Natural killer cell (primary cell): ENCODE measurements at regions not wholly inside any gene's neighbourhood (a gene's known extent, or its start where the extent isn't known, plus 50 kb on each side); places are given as distances from the start of the nearest gene placed in this dataset.

Source experiments
- ATAC-seq, 3 donors: fragments of 150-1000 bp in 2 of 3; fragments of 200-7000 bp in 1 of 3; cut with Tn5 transposase; 1 replicate in 1 of 3; 2 replicates in 2 of 3; pipeline ENCODE4 v1.10.0; 2021; ENCODE audit warnings: mild to moderate bottlenecking in 2 of 3, moderate library complexity in 2 of 3
- DNase-seq, 2 donors: peaks; one replicate each; pipeline versions ENCODE4 v3.0.0 to v3.0.0-alpha.2; 2013 to 2021; ENCODE audit warnings: mixed read lengths in 1 of 2
- H3K27ac ChIP-seq: one replicate; pipeline ENCODE4 v1.5.1; 2013; ENCODE audit warnings: mild to moderate bottlenecking, low read length
- H3K27me3 ChIP-seq: one replicate; pipeline ENCODE4 v1.6.1; 2013; ENCODE audit warnings: low read length; ENCODE audit not compliant: control insufficient read depth, insufficient read depth
- H3K36me3 ChIP-seq: one replicate; pipeline ENCODE4 v1.6.1; 2013; ENCODE audit warnings: low read length; ENCODE audit not compliant: control insufficient read depth, insufficient read depth
- H3K4me1 ChIP-seq: one replicate; pipeline ENCODE4 v1.6.1; 2013; ENCODE audit warnings: low read length; ENCODE audit not compliant: control insufficient read depth, insufficient read depth
- H3K4me3 ChIP-seq: one replicate; pipeline ENCODE4 v1.5.1; 2013; ENCODE audit warnings: low read length
- H3K9me3 ChIP-seq: one replicate; pipeline ENCODE4 v1.6.1; 2013; ENCODE audit warnings: low read length; ENCODE audit not compliant: control insufficient read depth, insufficient read depth
- H3K27ac Mint-ChIP-seq, 2 donors: one replicate each; pipeline ENCODE4 v1.8.0; 2022; ENCODE audit warnings: mild to moderate bottlenecking in 2 of 2, mixed read lengths in 2 of 2, moderate library complexity in 1 of 2
- H3K27me3 Mint-ChIP-seq, 2 donors: one replicate each; pipeline ENCODE4 v1.8.0; 2022; ENCODE audit warnings: low read depth in 2 of 2, mixed read lengths in 2 of 2
- H3K36me3 Mint-ChIP-seq: one replicate; pipeline ENCODE4 v1.8.0; 2022; ENCODE audit warnings: mixed read lengths
- H3K4me1 Mint-ChIP-seq, 2 donors: one replicate each; pipeline ENCODE4 v1.8.0; 2022; ENCODE audit warnings: mixed read lengths in 2 of 2
- H3K4me3 Mint-ChIP-seq: one replicate; pipeline ENCODE4 v1.8.0; 2022; ENCODE audit warnings: mild to moderate bottlenecking, moderate library complexity, mixed read lengths
- H3K9me3 Mint-ChIP-seq, 2 donors: one replicate each; pipeline ENCODE4 v1.8.0; 2022; ENCODE audit warnings: mixed read lengths in 2 of 2
- CTCF ChIP-seq: fragments of 200-600 bp; IDR thresholded peaks from one replicate; pipeline ENCODE4 v1.8.0; 2022; ENCODE audit warnings: antibody characterized with exemption
- WGBS: methylation state at CpG from one replicate; pipeline ENCODE4 v1.1.7; 2013; ENCODE audit warnings: missing lambda C conversion rate; ENCODE audit not compliant: insufficient coverage; 5-methylcytosine and 5-hydroxymethylcytosine counted together
- intact Hi-C: fragments of 100-400 bp; cut with micrococcal nuclease; formaldehyde crosslinking; loops from one replicate; pipeline ENCODE4 v1.14.2; 2022

GRCh38 chr11:130613396-130613795 is 165.0 kb downstream of the ADAMTS15 start:
- H3K9me3 Mint-ChIP-seq = no peaks in the 10 kb centered on the region
- WGBS = 94% methylated on average over 3 of the region's 4 CpGs

GRCh38 chr11:130614591-130614990 is 166.1 kb downstream of the ADAMTS15 start:
- H3K4me1 Mint-ChIP-seq = no peaks in the 10 kb centered on the region
- H3K27me3 Mint-ChIP-seq = peaks cover 0 to 3% of the 10 kb centered on the region in 2 donors
- WGBS = 76% methylated on average over 3 of the region's 3 CpGs
- Histone ChIP-seq H3K4me3 (no peak overlapping the region), H3K27ac (no peak overlapping the region), H3K9me3 (no peaks in the 10 kb centered on the region), H3K36me3 (no peaks in the 10 kb centered on the region), H3K27me3 (no peaks in the 10 kb centered on the region), H3K4me1 (no peaks in the 10 kb centered on the region)
- no peaks in the 10 kb centered on the region for H3K9me3 Mint-ChIP-seq
- no peaks in the 10 kb centered on the region for H3K36me3 Mint-ChIP-seq
- no peak overlapping the region for H3K4me3 Mint-ChIP-seq
- no peak for ATAC-seq
- no peak overlapping the region for H3K27ac Mint-ChIP-seq
- TF ChIP-seq CTCF = no peak
- intact Hi-C loops = no loop called here
- DNase-seq = no peak

More at GRCh38 chr11:130613396-130613795, 165.0 kb downstream of the ADAMTS15 start:
- no peak overlapping the region for H3K4me3 Mint-ChIP-seq
- H3K36me3 Mint-ChIP-seq = no peaks in the 10 kb centered on the region
- Histone ChIP-seq H3K9me3 (no peaks in the 10 kb centered on the region), H3K27ac (no peak overlapping the region), H3K27me3 (no peaks in the 10 kb centered on the region), H3K4me3 (no peak overlapping the region), H3K4me1 (no peaks in the 10 kb centered on the region), H3K36me3 (no peaks in the 10 kb centered on the region)
- intact Hi-C loops = no loop called here
- H3K27ac Mint-ChIP-seq = no peak overlapping the region
- TF ChIP-seq CTCF = no peak
- ATAC-seq (no peak), DNase-seq (no peak)
- H3K27me3 Mint-ChIP-seq = no peaks in the 10 kb centered on the region
- no peaks in the 10 kb centered on the region for H3K4me1 Mint-ChIP-seq

GRCh38 chr11:130615561-130615960 is 167.1 kb downstream of the ADAMTS15 start:
- Histone ChIP-seq H3K9me3 (no peaks in the 10 kb centered on the region), H3K27ac (no peak overlapping the region), H3K4me1 (no peaks in the 10 kb centered on the region), H3K4me3 (no peak overlapping the region), H3K27me3 (no peaks in the 10 kb centered on the region), H3K36me3 (no peaks in the 10 kb centered on the region)
- intact Hi-C loops = no loop called here
- no peaks in the 10 kb centered on the region for H3K9me3 Mint-ChIP-seq
- no peak for TF ChIP-seq CTCF
- DNase-seq (no peak), ATAC-seq (no peak)
- no peak overlapping the region for H3K27ac Mint-ChIP-seq
- no peaks in the 10 kb centered on the region for H3K36me3 Mint-ChIP-seq
- peaks cover 7 to 9% of the 10 kb centered on the region in 2 donors for H3K27me3 Mint-ChIP-seq
- no peaks in the 10 kb centered on the region for H3K4me1 Mint-ChIP-seq
- WGBS = 82% methylated on average over 3 of the region's 3 CpGs
- H3K4me3 Mint-ChIP-seq = no peak overlapping the region

- Histone ChIP-seq H3K4me1 (no peaks in the 10 kb centered on the region), H3K27me3 (no peaks in the 10 kb centered on the region), H3K9me3 (no peaks in the 10 kb centered on the region), H3K36me3 (no peaks in the 10 kb centered on the region), H3K4me3 (no peak overlapping the region), H3K27ac (no peak overlapping the region)
- no peak for DNase-seq
- WGBS = 53% methylated on average over 2 of the region's 3 CpGs
- no peak overlapping the region for H3K4me3 Mint-ChIP-seq
- no peak overlapping the region for H3K27ac Mint-ChIP-seq
- intact Hi-C loops = no loop called here
- H3K4me1 Mint-ChIP-seq = no peaks in the 10 kb centered on the region
- no peaks in the 10 kb centered on the region for H3K9me3 Mint-ChIP-seq
- TF ChIP-seq CTCF = no peak
- H3K36me3 Mint-ChIP-seq = no peaks in the 10 kb centered on the region
- ATAC-seq = no peak
- peaks cover 8 to 10% of the 10 kb centered on the region in 2 donors for H3K27me3 Mint-ChIP-seq
Observed at GRCh38 chr11:130616573-130616972, 168.1 kb downstream of the ADAMTS15 start.
